ENCODE measurements at regions not wholly inside any gene's neighbourhood (a gene's known extent, or its start where the extent isn't known, plus 50 kb on each side); places are given as distances from the start of the nearest gene placed in this dataset.
"Not testable (repeated sequence)": the region's sequence is repeated elsewhere in the genome, so short reads cannot be mapped to it uniquely, and the experiment has no call there.

GRCh38 chr4:160247091-160247656 lies 1144.3 kb downstream of the RAPGEF2 start:
- no peak for DNase-seq

- no peak for DNase-seq
Observed at GRCh38 chr4:160251522-160252170, 1148.8 kb downstream of the RAPGEF2 start.

GRCh38 chr4:160257318-160257717 lies 1154.4 kb downstream of the RAPGEF2 start:
- DNase-seq, result no peak

- no peak for DNase-seq
Observed at GRCh38 chr4:160265014-160265413, 1162.1 kb downstream of the RAPGEF2 start.

- no peak for DNase-seq
Observed at GRCh38 chr4:160265836-160266235, 1163.0 kb downstream of the RAPGEF2 start.

GRCh38 chr4:160276785-160277325 lies 1174.0 kb downstream of the RAPGEF2 start:
- DNase-seq, result no peak

GRCh38 chr4:160283081-160283480 lies 1180.2 kb downstream of the RAPGEF2 start:
- DNase-seq, result no peak

GRCh38 chr4:160284516-160284915 lies 1181.6 kb downstream of the RAPGEF2 start:
- DNase-seq, result no peak

- no peak for DNase-seq
Observed at GRCh38 chr4:160286051-160286450, 1183.2 kb downstream of the RAPGEF2 start.

- DNase-seq, result no peak
Observed at GRCh38 chr4:160296476-160296875, 1193.6 kb downstream of the RAPGEF2 start.

GRCh38 chr4:160299177-160299576 lies 1196.3 kb downstream of the RAPGEF2 start:
- peak; percentile 83 for DNase-seq

- DNase-seq, result peak; percentile 83
Observed at GRCh38 chr4:160299608-160300007, 1196.7 kb downstream of the RAPGEF2 start.

- peak; percentile 39 for DNase-seq
Observed at GRCh38 chr4:160316036-160316435, 1213.2 kb downstream of the RAPGEF2 start.

- no peak for DNase-seq
Observed at GRCh38 chr4:160318567-160319220, 1215.8 kb downstream of the RAPGEF2 start.

- no peak for DNase-seq
Observed at GRCh38 chr4:160319221-160319867, 1216.5 kb downstream of the RAPGEF2 start.

GRCh38 chr4:160319868-160320260 lies 1217.0 kb downstream of the RAPGEF2 start:
- DNase-seq, result no peak

- no peak for DNase-seq
Observed at GRCh38 chr4:160326110-160326509, 1223.2 kb downstream of the RAPGEF2 start.

GRCh38 chr4:160347197-160347596 lies 1244.3 kb downstream of the RAPGEF2 start:
- DNase-seq, result no peak

- no peak for DNase-seq
Observed at GRCh38 chr4:160350944-160351343, 1248.1 kb downstream of the RAPGEF2 start.

- DNase-seq, result peak; percentile 38
Observed at GRCh38 chr4:160352637-160353036, 1249.8 kb downstream of the RAPGEF2 start.

- DNase-seq, result no peak
Observed at GRCh38 chr4:160353548-160353947, 1250.7 kb downstream of the RAPGEF2 start.

GRCh38 chr4:160362478-160362877 lies 1259.6 kb downstream of the RAPGEF2 start:
- no peak for DNase-seq

- DNase-seq, result no peak
Observed at GRCh38 chr4:160364217-160364616, 1261.3 kb downstream of the RAPGEF2 start.

GRCh38 chr4:160364665-160365064 lies 1261.8 kb downstream of the RAPGEF2 start:
- not testable (repeated sequence) for DNase-seq
